Adrenal gland (tissue), 9 donors: ENCODE measurements at regions not wholly inside any gene's neighbourhood (a gene's known extent, or its start where the extent isn't known, plus 50 kb on each side); places are given as distances from the start of the nearest gene placed in this dataset.

Source experiments
- DNase-seq, 7 donors: peaks; one replicate each; pipeline ENCODE4 v3.0.0-alpha.2; 2019 to 2020
- H3K27ac ChIP-seq, 5 donors: fragments of 200-600 bp; sonication (generic) in 4 of 5; 1 replicate in 3 of 5; 2 replicates in 2 of 5; pipeline versions ENCODE4 v1.5.1 to v1.8.0; 2016 to 2020; ENCODE audit warnings: mild to moderate bottlenecking in 1 of 5
- H3K27me3 ChIP-seq: fragments of 200-600 bp; 2 replicates; pipeline ENCODE4 v1.8.0; 2021
- H3K36me3 ChIP-seq, 2 donors: fragments of 200-600 bp; replicated peaks in 1 of 2; 1 replicate in 1 of 2; 2 replicates in 1 of 2; pipeline versions ENCODE4 v1.5.1 to v1.8.0; 2018 to 2022
- H3K4me1 ChIP-seq, 2 donors: fragments of 200-600 bp; replicated peaks in 1 of 2; 1 replicate in 1 of 2; 2 replicates in 1 of 2; pipeline versions ENCODE4 v1.5.1 to v1.8.0; 2018 to 2021
- H3K4me3 ChIP-seq, 4 donors: fragments of 200-600 bp; sonication (generic) in 3 of 4; one replicate each; pipeline ENCODE4 v1.5.1; 2016 to 2018
- H3K9me3 ChIP-seq, 3 donors: fragments of 200-600 bp; sonication (generic) in 1 of 3; replicated peaks in 1 of 3; 1 replicate in 2 of 3; 2 replicates in 1 of 3; pipeline versions ENCODE4 v1.5.1 to v1.8.0; 2016 to 2021
- POLR2A ChIP-seq, 2 donors: fragments of 450-650 bp; IDR thresholded peaks; one replicate each; pipeline ENCODE4 v1.6.1; 2017; ENCODE audit warnings: antibody characterized with exemption in 2 of 2, mild to moderate bottlenecking in 2 of 2, moderate library complexity in 1 of 2
- WGBS, 4 donors: extraction: QIAGEN DNeasy Blood & Tissue Kit in 2 of 4; methylation state at CpG; one replicate each; pipeline versions ENCODE4 v1.1.5 to v1.1.7; 2013 to 2017; 5-methylcytosine and 5-hydroxymethylcytosine counted together
- intact Hi-C, 2 donors: fragments of 100-400 bp; cut with DNase I; formaldehyde crosslinking; loops; one replicate each; pipeline versions ENCODE4 v1.14.1 to v1.15.0; 2022 to 2023
- TF ChIP-seq, protein P1 (sequence below), 6 experiments: fragments of 450-650 bp in 4 of 6; fragments of 200-600 bp in 2 of 6; sonication (generic) in 1 of 6; IDR thresholded peaks; 1 replicate in 5 of 6; 2 replicates in 1 of 6; pipeline versions ENCODE4 v1.5.1 to v1.8.0; 2016 to 2021; ENCODE audit warnings: antibody characterized with exemption in 6 of 6, mild to moderate bottlenecking in 2 of 6, moderate library complexity in 1 of 6
- donor health status: healthy with polysubstance abuse.
- donor health status: Bipolar disorder and iron deficiency.
- donor health status: DM: yes; HTN: yes; CAD: no.
- donor health status: DM: no; HTN: no; CAD: no.
- donor health status: DM: no; HTN: no; CAD: no.

DNA sequence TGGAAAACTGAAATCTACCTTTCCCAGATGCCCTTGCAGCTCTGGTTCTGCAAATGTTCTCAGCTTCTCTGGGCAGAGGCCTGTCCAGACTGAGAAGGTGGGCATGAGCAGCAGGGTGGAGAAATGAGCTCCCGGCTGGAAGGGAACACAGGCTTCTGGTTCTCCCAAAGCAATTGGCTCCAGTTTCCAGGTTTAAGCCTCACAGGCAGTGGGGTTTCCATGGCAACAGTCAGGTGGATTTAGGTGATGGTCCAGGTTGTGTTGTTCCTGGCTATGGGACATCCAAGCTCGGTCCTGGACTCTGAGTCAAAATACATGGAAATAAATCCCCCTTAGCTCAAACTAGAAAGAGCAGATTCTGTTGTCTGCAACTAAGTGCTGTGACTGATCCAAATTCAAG lies 94.6 kb upstream of the IQSEC1 start:
- no peak for DNase-seq
- Histone ChIP-seq H3K27ac (no peak overlapping the region), H3K9me3 (no peaks in the 10 kb centered on the region), H3K4me3 (no peak overlapping the region), H3K36me3 (no peaks in the 10 kb centered on the region), H3K27me3 (no peaks in the 10 kb centered on the region), H3K4me1 (no peaks in the 10 kb centered on the region)
- intact Hi-C loops: no loop called here
- WGBS, 4 donors: 86 to 91% (median 90%) methylated on average over 2 of the region's 2 CpGs
- TF ChIP-seq POLR2A (IDR thresholded peaks at IDR 0.05): no peak
- TF ChIP-seq, protein P1, sequence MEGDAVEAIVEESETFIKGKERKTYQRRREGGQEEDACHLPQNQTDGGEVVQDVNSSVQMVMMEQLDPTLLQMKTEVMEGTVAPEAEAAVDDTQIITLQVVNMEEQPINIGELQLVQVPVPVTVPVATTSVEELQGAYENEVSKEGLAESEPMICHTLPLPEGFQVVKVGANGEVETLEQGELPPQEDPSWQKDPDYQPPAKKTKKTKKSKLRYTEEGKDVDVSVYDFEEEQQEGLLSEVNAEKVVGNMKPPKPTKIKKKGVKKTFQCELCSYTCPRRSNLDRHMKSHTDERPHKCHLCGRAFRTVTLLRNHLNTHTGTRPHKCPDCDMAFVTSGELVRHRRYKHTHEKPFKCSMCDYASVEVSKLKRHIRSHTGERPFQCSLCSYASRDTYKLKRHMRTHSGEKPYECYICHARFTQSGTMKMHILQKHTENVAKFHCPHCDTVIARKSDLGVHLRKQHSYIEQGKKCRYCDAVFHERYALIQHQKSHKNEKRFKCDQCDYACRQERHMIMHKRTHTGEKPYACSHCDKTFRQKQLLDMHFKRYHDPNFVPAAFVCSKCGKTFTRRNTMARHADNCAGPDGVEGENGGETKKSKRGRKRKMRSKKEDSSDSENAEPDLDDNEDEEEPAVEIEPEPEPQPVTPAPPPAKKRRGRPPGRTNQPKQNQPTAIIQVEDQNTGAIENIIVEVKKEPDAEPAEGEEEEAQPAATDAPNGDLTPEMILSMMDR (IDR thresholded peaks at IDR 0.05): no peak

DNA sequence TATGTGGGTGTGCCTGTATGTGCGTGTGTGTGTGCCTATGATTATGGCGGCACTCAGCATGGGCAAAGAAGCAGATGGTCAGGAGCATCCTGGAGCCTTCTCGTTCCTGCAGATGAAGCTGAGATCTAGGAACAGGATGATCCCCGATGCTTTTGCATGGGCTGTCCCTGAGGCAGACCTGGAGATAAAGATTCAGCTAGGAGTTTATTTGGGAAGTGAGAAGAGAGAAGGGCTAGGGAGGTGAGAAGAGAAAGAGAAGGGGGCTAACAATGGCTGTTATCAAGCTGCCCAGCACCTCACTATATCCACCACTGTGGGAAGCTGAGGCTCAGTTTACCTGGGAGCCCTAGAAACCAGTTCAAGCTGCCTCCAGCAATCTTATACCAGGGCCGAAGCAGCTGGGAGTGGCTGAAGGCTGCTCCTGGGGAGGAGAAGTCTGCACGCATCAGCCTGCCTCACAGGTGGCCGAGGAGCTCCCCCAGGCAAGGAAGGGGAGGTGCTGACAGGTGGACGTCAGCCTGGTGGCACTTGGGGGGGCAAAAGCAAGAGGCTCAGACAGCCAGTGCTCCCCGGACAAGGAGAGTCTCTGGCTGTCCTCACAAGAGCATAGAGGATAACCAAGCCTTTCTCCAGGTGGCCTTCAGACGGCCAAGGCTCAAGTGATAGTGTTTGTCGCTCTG lies 94.0 kb upstream of the IQSEC1 start:
- Histone ChIP-seq H3K9me3 (no peaks in the 10 kb centered on the region), H3K4me3 (no peak overlapping the region), H3K36me3 (no peaks in the 10 kb centered on the region), H3K4me1 (no peaks in the 10 kb centered on the region), H3K27me3 (no peaks in the 10 kb centered on the region), H3K27ac (no peak overlapping the region)
- no peak for TF ChIP-seq POLR2A (IDR thresholded peaks at IDR 0.05)
- TF ChIP-seq, protein P1 (IDR thresholded peaks at IDR 0.05): no peak
- intact Hi-C loops: no loop called here
- DNase-seq: no peak
- WGBS, 4 donors: 75 to 86% (median 80%) methylated on average over 10 to 11 of the region's 11 CpGs

DNA sequence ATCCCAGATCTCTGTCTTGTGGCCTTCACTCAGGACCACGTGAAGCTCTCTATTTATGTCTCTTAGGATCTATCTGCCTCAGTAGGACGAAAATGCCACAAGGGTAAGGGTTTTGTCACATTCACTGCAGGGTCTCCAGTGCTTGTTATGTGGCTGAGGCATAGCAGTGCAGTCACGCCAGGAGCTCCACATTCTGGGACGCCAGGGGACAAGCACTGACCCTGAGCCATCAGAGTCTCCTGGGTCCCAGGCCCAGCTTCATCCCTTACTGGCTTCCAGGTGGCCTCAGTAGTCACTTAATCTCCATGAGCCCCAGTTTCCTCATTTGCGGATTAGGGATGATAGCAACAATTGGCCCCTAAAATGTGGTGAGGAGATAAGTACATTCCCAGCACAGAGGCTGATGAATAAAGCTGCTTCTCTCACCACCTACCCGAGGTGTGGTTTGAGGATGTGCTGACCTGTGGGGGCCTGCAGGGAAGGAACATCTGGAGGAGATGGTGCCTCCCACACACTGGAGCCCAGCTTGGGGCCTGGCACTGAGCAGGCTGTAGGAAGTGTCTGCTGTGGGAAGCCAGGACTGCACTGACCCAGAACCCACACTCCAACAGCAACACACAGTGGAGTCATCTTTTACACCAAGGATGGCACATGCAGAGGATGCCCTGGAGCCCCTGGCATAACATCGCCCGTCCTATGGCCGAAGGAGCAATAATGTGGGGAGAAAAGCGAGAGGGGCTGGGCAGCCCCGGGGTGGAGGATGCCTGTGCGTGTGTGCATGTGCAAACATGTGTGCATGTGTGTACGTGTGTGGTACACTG lies 93.2 kb upstream of the IQSEC1 start:
- H3K27me3 ChIP-seq: no peaks in the 10 kb centered on the region
- DNase-seq: no peak
- intact Hi-C loops: no loop called here
- no peaks in the 10 kb centered on the region for H3K4me1 ChIP-seq
- no peaks in the 10 kb centered on the region for H3K9me3 ChIP-seq
- H3K27ac ChIP-seq: no peak overlapping the region
- no peaks in the 10 kb centered on the region for H3K36me3 ChIP-seq
- TF ChIP-seq POLR2A (IDR thresholded peaks at IDR 0.05): no peak
- TF ChIP-seq, protein P1 (IDR thresholded peaks at IDR 0.05): no peak
- 76 to 84% (median 80%) methylated on average over 13 of the region's 13 CpGs for WGBS, 4 donors
- no peak overlapping the region for H3K4me3 ChIP-seq

DNA sequence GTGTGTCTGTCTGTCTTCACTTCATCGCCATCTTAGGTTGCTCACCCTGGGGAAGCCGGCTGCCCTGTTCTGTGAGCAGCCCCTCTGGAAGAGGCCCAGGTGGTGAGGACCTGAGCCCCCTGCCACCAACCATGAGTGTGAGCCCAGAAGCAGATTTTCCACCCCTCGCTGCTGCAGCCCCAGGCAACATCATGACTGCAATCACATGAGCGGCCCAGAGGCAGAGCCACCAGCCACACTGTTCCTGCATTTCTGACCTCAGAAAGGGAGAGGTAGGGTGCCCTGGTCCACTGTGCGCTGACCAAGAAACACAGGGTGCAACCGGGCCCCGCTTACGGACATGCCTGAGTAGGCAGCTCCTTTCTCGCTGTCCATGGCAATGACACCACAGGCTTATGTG lies 92.3 kb upstream of the IQSEC1 start:
- 88 to 91% (median 89%) methylated on average over 4 to 9 of the region's 9 CpGs for WGBS, 4 donors
- Histone ChIP-seq H3K27me3 (no peaks in the 10 kb centered on the region), H3K36me3 (no peaks in the 10 kb centered on the region), H3K4me1 (no peaks in the 10 kb centered on the region), H3K9me3 (no peaks in the 10 kb centered on the region), H3K4me3 (no peak overlapping the region), H3K27ac (no peak overlapping the region)
- intact Hi-C loops: no loop called here
- DNase-seq: no peak
- TF ChIP-seq, protein P1 (IDR thresholded peaks at IDR 0.05): no peak
- no peak for TF ChIP-seq POLR2A (IDR thresholded peaks at IDR 0.05)
